ENCODE measurements at regions not wholly inside any gene's neighbourhood (a gene's known extent, or its start where the extent isn't known, plus 50 kb on each side); places are given as distances from the start of the nearest gene placed in this dataset.

GRCh38 chr9:79254900-79255650 is 316.7 kb upstream of the TLE4 start:
- peak; percentile 50 for TF ChIP-seq CTCF (IDR thresholded peaks at IDR 0.05; ENCODE audit: low read depth, low read length, missing control alignments)
- Histone ChIP-seq H3K27me3 (replicated peaks) (no peaks in the 10 kb centered on the region), H3K4me3 (ENCODE audit: low read depth, low read length) (no peak overlapping the region), H3K27ac (no peak overlapping the region), H3K36me3 (replicated peaks) (no peaks in the 10 kb centered on the region)
- in situ Hi-C loops (cut with HindIII; ENCODE audit: low pct_ligation_motif_present, low sequenced_read_pairs) = no loop called here
- DNase-seq = no peak

GRCh38 chr9:79255651-79256260 is 316.0 kb upstream of the TLE4 start:
- Histone ChIP-seq H3K27me3 (replicated peaks) (no peaks in the 10 kb centered on the region), H3K4me3 (ENCODE audit: low read depth, low read length) (no peak overlapping the region), H3K36me3 (replicated peaks) (no peaks in the 10 kb centered on the region), H3K27ac (no peak overlapping the region)
- no peak for TF ChIP-seq CTCF (IDR thresholded peaks at IDR 0.05; ENCODE audit: low read depth, low read length, missing control alignments)
- DNase-seq = no peak
- in situ Hi-C loops (cut with HindIII; ENCODE audit: low pct_ligation_motif_present, low sequenced_read_pairs) = no loop called here

GRCh38 chr9:79256691-79257213 is 315.0 kb upstream of the TLE4 start:
- TF ChIP-seq CTCF (IDR thresholded peaks at IDR 0.05; ENCODE audit: low read depth, low read length, missing control alignments) = no peak
- Histone ChIP-seq H3K4me3 (ENCODE audit: low read depth, low read length) (peak overlapping the region; percentile 43), H3K36me3 (replicated peaks) (no peaks in the 10 kb centered on the region), H3K27ac (no peak overlapping the region), H3K27me3 (replicated peaks) (no peaks in the 10 kb centered on the region)
- in situ Hi-C loops (cut with HindIII; ENCODE audit: low pct_ligation_motif_present, low sequenced_read_pairs) = no loop called here
- DNase-seq = no peak

- Histone ChIP-seq H3K27ac (no peak overlapping the region), H3K36me3 (replicated peaks) (no peaks in the 10 kb centered on the region), H3K4me3 (ENCODE audit: low read depth, low read length) (peak overlapping the region; percentile 43), H3K27me3 (replicated peaks) (no peaks in the 10 kb centered on the region)
- in situ Hi-C loops (cut with HindIII; ENCODE audit: low pct_ligation_motif_present, low sequenced_read_pairs) = no loop called here
- no peak for DNase-seq
- no peak for TF ChIP-seq CTCF (IDR thresholded peaks at IDR 0.05; ENCODE audit: low read depth, low read length, missing control alignments)
Observed at GRCh38 chr9:79257228-79257781, 314.5 kb upstream of the TLE4 start.

GRCh38 chr9:79257790-79258351 is 313.9 kb upstream of the TLE4 start:
- H3K27me3 ChIP-seq (replicated peaks) = no peaks in the 10 kb centered on the region
- H3K36me3 ChIP-seq (replicated peaks) = no peaks in the 10 kb centered on the region
- peak overlapping the region; percentile 43 for H3K4me3 ChIP-seq (ENCODE audit: low read depth, low read length)
- no peak for TF ChIP-seq CTCF (IDR thresholded peaks at IDR 0.05; ENCODE audit: low read depth, low read length, missing control alignments)
- in situ Hi-C loops (cut with HindIII; ENCODE audit: low pct_ligation_motif_present, low sequenced_read_pairs) = no loop called here
- H3K27ac ChIP-seq = no peak overlapping the region
- no peak for DNase-seq
